HG03354 (cell line): ENCODE measurements at regions not wholly inside any gene's neighbourhood (a gene's known extent, or its start where the extent isn't known, plus 50 kb on each side); places are given as distances from the start of the nearest gene placed in this dataset.
"Not testable (repeated sequence)": the region's sequence is repeated elsewhere in the genome, so short reads cannot be mapped to it uniquely, and the experiment has no call there.

ENCODE experiments used
- ATAC-seq: cut with Tn5 transposase; IDR thresholded peaks from one replicate; pipeline ENCODE4 v1.9.1; 2021; ENCODE audit warnings: mild to moderate bottlenecking; ENCODE audit not compliant: unreplicated experiment, poor library complexity, severe bottlenecking

- ATAC-seq, result no peak
Observed at GRCh38 chr3:88282528-88283241, 132.9 kb downstream of the C3orf38 start.

DNA sequence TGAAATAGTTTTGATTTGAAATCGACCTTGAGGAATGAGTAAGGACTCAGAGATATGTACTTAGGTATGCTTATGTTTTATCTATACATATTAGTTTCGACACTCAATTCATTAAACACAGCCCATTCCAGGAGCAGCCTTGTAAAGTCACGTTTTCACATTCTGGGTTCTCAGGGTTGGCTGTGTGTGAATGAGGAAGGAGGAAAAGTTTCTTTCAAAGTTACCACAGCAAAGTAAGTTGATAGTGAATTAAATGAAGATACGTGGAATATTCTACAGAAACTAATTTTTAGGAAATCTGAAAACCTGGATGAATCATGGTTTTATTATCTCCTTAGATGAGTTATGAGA, 133.5 kb downstream of the C3orf38 start:
- ATAC-seq, result no peak

GRCh38 chr3:88291486-88291885, 141.7 kb downstream of the C3orf38 start:
- ATAC-seq, result no peak

GRCh38 chr3:88298189-88298588, 148.4 kb downstream of the C3orf38 start:
- no peak for ATAC-seq

DNA sequence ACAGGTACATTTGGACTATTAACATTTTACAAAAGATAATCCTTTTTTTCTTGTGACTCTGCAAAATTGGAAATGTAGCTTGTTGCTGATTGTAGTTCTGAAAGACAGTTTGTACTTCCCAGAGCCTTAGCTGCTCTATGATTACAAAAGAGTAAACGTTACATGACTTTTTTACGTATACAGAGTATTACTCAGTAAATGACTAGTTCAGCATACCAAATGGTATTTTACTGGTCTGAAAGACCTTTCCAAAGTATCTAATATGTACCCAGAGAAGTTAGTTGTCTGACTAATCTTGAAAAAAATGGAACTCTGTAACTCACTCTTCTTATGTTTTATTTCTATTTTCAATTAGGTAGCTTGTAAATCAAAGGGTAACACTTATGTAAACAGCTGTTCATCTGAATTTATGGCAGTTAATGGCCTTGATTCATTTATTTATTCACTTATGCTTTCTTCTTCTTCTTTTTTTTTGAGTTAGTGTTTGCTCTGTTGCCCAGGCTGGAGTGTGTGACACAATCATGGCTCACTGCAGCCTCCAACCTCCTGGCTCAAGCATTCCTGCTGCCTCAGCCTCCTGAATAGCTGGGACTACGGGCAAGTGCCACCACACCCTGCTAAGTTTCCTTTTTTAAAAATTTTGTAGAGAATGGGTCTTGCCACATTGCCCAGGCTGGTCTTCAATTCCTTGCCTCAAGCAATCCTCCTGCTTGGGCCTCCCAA, 151.7 kb downstream of the C3orf38 start:
- no peak for ATAC-seq

DNA sequence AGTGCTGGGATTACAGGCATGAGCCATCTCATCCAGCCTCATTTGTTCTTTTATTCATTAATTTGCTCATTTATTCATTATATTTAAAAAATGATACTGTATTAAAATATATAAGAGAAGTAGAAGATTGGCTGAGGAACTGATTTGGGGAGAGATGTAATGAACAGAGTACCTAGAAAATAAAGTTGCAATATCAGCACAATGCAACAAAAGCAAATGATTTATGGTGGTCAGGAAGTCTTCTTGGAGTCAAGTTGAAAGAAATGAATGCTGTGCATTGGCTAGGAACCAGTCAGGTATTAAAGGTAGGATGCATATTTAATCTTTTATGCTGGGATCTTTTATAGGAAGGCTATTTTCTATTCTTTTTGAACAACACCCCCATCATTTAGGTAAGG, 152.2 kb downstream of the C3orf38 start:
- ATAC-seq, result no peak

DNA sequence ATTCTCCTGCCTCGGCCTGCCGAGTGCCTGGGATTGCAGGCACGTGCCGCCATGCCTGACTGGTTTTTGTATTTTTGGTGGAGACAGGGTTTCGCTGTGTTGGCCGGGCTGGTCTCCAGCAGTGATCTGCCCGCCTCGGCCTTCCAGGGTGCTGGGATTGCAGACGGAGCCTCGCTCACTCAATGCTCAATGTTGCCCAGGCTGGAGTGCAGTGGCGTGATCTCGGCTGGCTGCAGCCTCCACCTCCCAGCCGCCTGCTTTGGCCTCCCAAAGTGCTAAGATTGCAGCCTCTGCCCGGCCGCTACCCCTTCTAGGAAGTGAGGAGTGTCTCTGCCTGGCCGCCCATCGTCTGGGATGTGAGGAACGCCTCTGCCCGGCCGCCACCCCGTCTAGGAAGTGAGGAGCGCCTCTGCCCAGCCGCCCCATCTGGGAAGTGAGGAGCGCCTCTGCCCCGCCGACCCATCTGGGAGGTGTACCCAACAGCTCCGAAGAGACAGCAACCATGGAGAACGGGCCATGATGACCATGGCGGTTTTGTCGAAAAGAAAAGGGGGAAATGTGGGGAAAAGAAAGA, 153.7 kb downstream of the C3orf38 start:
- ATAC-seq, result not testable (repeated sequence)

DNA sequence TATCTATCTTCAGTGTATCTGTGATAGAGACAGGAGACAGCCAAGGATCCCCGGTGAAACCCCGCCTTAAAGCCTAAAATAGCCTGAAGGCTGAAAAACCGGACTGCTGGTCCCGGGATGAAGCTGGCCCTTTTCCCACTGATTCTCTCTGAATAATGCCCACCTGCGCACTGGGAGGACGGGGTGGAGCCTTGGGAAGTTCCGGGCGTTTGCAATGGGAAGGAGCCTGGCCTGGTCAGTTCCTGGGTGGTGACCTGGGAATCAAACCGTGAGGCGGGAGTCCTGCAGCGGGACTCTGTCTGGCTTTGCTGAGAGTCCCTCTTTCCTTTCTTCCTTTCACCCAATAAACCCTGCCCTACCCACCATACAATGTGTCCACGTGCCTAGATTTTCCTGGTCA, 157.9 kb downstream of the C3orf38 start:
- no peak for ATAC-seq

- no peak for ATAC-seq
Observed at GRCh38 chr3:88311826-88312225, 162.1 kb downstream of the C3orf38 start.

- ATAC-seq, result no peak
Observed at GRCh38 chr3:88312256-88312655, 162.5 kb downstream of the C3orf38 start.

DNA sequence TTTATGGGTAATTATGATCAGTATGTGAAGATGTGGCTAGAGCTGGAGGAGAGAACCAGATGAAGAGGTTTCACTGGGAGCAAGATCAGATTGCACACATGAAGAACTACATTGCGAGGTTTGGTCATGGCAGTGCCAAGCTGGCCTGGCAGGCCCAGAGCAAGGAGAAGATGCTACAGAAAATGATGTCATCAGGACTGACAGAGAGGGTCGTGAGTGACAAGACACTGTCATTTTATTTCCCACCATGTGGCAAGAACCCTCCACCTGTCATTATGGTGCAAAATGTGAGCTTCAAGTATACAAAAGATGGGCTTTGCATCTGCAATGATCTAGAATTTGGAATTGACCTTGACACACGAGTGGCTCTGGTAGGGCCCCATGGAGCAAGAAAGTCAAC, 168.3 kb downstream of the C3orf38 start:
- ATAC-seq, result no peak

DNA sequence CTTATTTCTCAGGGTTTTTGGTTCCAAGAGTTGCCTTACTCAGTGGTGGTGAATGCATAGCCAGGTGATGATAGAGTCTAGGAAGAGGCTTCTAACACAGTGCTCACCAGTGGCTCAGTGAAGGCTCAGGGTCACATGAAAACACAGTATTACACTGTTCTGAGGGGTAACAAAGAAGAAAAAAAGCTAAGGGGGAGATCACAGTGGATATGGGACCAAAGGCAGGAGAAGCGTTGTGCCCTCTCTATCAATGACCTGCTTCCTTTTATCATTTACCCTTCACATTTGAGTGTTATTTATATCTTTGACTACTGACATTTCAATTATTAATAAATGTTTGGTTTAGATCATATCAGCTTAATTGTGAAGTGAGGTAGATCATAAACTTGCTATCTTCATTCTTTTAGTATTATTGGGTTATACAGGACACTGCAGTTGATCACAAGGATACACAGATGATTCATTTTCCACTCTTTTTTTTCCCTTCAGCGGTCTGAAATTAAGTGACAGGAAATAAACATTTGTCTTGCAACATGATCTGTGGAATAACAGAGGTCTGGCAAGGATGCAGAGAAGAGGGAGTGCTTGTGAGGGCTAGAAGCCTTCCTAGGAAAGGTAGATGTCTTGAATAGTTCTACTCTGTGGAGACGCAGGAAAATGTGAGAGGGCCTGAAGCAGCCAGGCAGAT, 171.7 kb downstream of the C3orf38 start:
- ATAC-seq, result no peak

DNA sequence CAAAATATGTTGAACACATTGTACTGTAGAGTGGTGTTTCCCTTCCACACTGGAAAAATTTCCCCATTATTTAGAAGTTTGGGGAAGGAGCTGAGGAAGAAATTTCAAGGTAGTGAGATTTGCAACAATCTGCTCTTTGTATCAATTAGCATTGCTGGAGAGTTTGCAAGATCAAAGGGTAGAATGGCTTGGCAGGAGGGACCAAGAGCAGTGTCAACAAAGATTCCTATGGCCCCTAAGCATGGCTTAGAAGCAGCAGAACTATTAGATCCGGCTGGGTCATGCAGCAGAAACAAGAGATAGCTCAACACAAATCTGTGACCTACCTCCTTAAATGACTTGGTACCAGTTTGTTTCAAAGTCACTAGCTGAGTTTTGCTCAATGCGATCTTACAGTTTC, 175.0 kb downstream of the C3orf38 start:
- ATAC-seq, result no peak

DNA sequence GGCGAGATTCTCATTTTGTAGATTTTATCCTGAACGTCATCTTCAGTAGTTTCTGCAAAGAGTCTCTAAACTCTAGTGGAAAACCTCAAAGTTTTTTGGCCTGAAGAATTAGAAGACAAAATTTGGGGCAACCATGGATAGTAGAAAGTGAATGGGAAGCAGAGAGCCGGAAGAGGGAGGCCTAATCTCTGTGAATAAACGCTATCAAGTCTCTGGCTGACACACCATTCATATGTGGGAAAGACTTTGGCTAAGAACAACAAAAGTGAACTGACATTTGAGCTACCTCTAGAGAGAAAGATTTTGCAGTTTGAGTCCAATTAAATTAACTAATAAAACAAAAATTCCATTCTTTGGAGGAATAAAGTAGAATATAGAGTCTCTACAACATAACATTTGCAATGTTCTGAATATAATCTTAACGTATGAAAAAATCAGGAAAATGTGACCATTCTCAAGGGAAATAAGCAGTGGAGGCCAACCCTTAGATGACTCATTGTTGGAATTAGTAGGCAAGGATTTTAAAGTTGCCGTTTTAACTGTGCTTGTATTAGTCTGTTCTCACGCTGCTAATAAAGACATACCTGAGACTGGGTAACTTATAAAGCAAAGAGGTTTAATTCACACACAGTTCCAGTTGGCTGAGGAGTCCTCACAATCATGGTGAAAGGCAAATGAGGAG, 184.6 kb downstream of the C3orf38 start:
- no peak for ATAC-seq

GRCh38 chr3:88336894-88337293, 187.1 kb downstream of the C3orf38 start:
- no peak for ATAC-seq

DNA sequence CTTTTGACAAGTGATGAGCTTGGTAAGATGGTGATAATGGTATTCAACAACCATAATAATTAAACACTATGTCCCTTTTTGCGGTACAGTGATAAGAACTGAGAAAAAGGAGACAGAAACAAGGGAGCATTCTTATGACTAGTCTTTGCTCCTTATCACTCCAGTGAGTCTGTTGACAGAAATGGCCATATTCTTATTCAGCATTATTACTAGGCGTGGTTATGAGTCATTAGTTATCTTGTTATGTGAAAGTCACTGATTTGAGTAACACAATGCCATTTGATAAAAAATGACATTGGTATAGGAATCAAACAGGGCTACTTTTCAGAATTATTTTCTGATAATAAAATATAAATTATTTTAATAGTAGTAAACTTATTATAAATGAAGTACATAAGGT, 193.5 kb downstream of the C3orf38 start:
- ATAC-seq, result no peak

DNA sequence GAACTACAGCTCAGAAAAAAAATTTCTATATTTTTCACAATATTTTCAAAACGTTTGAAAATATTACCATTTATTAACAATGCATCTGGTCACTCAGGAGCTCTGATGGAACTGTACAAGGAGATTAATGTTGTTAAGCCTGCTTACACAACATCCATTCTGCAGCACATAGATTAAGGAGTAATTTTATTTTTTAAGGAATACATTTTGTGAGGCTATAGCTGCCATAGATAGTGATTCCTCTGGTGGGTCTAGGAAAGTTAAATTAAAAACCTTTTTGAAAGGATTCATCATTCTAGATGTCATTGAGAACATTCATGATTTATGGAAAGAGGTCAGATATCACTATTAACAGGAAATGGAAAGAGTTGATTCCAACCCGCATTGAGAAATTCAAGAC, 196.9 kb downstream of the C3orf38 start:
- no peak for ATAC-seq

GRCh38 chr3:88362428-88362827, 212.7 kb downstream of the C3orf38 start:
- ATAC-seq, result no peak

DNA sequence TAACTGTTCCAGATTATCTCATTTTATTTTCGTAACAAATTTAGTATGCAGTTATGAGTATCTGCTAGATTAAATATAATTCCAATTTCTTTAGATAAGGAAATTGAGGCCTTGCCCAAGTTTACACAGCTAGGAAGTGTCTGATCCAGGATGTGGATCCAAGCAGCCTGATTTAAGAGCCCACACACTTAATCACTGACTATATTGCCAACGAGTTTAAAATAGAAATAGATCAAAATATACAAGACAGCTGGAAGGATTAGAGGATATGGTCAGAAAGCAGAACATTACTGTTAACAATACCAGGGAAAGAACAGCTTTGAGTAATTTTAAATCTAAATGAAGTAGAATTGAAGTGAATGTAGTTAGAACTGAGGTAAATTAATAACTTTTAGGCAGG, 215.2 kb downstream of the C3orf38 start:
- no peak for ATAC-seq

- no peak for ATAC-seq
Observed at GRCh38 chr3:88369337-88369736, 219.6 kb downstream of the C3orf38 start.
